GM10266 (cell line): ENCODE measurements at regions not wholly inside any gene's neighbourhood (a gene's known extent, or its start where the extent isn't known, plus 50 kb on each side); places are given as distances from the start of the nearest gene placed in this dataset.

Experiments used
- DNase-seq: peaks from one replicate; pipeline ENCODE4 v3.0.0; 2012; ENCODE audit errors: extremely low spot score
- CTCF ChIP-seq: IDR thresholded peaks from 2 replicates; pipeline ENCODE4 v1.5.1; 2012; ENCODE audit warnings: mild to moderate bottlenecking, low read depth; ENCODE audit not compliant: control insufficient read depth, insufficient read depth; ENCODE audit errors: missing control alignments

- TF ChIP-seq CTCF, result no peak
- DNase-seq, result no peak
Measured at GRCh38 chr5:58156361-58156760, 303.5 kb downstream of the PLK2 start.

GRCh38 chr5:58153255-58153654 is 306.6 kb downstream of the PLK2 start:
- no peak for TF ChIP-seq CTCF
- DNase-seq, result no peak

- TF ChIP-seq CTCF, result no peak
- no peak for DNase-seq
Measured at GRCh38 chr5:58151414-58151813, 308.5 kb downstream of the PLK2 start.

DNA sequence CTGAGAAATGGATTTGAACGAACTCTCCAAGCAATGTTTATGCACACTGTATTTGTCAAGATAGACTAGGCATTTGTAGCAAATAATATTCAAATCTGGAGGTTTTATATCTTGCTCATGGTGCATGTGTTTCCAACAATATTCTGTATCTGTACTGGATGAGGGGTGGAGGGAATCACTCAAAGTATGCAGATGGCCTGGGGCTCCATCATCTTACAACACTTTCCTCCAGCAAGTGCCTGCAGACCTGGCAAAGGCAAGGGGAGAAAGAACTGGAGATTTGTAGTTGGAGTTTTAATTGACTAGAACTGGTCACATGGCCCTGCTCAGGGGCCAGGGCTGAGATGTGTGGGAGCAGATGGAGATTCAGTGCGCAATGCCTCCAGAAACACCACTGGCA is 309.0 kb downstream of the PLK2 start:
- TF ChIP-seq CTCF, result no peak
- DNase-seq, result no peak

DNA sequence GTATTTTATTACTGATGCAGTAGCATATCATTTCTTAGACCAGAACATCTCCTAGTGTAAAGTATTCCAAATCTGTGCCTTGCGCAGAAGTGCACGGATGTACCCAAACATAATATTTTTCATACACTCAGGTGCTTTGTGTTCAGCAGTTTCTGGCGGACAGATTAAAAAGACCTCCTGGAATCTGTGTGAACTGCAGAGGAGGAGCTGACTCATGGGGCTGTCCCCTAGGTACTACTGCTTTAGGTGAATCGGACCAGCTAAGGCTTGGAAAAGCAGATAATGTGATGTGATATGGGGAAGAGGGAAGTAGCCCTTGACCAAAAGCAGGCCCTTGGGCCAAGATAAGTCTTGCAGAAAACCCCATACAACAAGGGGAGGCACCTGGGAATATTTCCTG is 310.1 kb downstream of the PLK2 start:
- no peak for TF ChIP-seq CTCF
- DNase-seq, result no peak

- no peak for TF ChIP-seq CTCF
- DNase-seq, result no peak
Measured at GRCh38 chr5:58149345-58149744, 310.5 kb downstream of the PLK2 start.

DNA sequence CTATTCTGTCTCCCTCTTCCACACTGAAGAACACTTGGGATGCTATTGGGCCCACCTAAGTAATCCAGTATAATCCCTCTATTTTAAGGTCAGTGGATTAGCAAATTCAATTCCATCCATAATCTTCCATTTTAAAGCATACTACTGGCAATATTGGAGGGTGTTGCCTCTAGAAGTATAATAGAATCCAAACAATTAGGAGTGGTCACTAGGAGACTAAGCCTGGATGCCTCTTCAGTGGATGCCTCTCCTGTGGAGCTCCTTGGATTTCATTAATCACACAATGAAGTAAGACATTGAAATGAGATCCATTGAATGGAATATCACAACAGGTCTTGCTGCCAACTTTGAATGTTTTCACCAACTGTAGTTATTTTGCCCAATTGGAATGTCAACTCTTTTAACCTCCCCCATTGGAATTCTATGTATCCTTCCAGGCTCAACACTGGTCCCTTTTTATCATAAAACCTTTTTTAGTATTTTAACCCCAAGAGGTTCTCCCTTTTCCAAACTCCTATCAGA is 311.6 kb downstream of the PLK2 start:
- DNase-seq, result no peak
- TF ChIP-seq CTCF, result no peak
